C4-2B (cell line): ENCODE measurements at regions not wholly inside any gene's neighbourhood (a gene's known extent, or its start where the extent isn't known, plus 50 kb on each side); places are given as distances from the start of the nearest gene placed in this dataset.
"Not testable (repeated sequence)": the region's sequence is repeated elsewhere in the genome, so short reads cannot be mapped to it uniquely, and the experiment has no call there.

Experiments used
- H3K27ac ChIP-seq: fragments of 450-650 bp; 2 replicates; pipeline ENCODE4 v1.5.1; 2017
- ZFX ChIP-seq: fragments of 450-650 bp; IDR thresholded peaks from 2 replicates; pipeline ENCODE4 v1.6.1; 2017
- TF ChIP-seq, protein P1 (sequence below): fragments of 450-650 bp; conservative IDR thresholded peaks from 2 replicates; pipeline ENCODE4 v1.5.1; 2017; ENCODE audit warnings: mild to moderate bottlenecking

DNA sequence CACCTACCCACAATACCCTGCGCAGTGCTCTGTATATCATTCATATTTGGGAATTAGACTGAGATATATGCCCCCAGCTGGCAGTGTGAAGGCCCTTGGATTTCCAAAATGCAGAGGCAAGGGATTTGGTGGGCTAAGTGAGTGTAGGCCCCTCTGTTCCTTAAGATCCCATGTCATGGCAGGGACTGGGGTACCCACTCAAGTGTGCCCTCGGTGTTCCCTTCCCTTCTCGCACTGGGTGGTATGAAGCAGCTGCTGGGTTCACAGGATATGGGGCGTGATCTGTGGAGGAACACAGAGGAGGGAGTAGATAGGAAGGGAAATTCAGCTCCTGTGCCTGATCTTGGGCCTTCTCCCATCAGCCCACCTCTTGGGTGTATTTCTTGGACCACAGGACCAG, 63.1 kb upstream of the VASH1 start:
- TF ChIP-seq, protein P1, sequence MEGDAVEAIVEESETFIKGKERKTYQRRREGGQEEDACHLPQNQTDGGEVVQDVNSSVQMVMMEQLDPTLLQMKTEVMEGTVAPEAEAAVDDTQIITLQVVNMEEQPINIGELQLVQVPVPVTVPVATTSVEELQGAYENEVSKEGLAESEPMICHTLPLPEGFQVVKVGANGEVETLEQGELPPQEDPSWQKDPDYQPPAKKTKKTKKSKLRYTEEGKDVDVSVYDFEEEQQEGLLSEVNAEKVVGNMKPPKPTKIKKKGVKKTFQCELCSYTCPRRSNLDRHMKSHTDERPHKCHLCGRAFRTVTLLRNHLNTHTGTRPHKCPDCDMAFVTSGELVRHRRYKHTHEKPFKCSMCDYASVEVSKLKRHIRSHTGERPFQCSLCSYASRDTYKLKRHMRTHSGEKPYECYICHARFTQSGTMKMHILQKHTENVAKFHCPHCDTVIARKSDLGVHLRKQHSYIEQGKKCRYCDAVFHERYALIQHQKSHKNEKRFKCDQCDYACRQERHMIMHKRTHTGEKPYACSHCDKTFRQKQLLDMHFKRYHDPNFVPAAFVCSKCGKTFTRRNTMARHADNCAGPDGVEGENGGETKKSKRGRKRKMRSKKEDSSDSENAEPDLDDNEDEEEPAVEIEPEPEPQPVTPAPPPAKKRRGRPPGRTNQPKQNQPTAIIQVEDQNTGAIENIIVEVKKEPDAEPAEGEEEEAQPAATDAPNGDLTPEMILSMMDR, result no peak
- TF ChIP-seq ZFX, result no peak
- H3K27ac ChIP-seq, result no peak overlapping the region

DNA sequence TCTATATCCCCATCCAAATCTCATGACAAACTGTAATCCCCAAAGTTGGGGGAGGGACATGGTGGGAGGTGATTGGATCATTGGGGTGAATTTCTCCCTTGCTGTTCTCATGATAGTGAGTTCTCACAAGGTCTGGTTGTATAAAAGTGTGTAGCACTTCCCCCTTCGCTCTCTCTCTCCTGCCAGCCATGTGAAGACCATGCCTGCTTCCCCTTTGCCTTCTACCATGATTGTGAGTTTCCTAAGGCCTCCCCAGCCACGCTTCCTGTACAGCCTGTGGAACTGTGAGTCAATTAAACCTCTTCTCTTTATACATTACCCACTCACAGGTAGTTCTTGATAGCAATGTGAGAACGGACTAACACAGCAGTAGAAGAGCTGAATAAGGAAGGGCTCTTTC, 62.6 kb upstream of the VASH1 start:
- TF ChIP-seq ZFX, result no peak
- TF ChIP-seq, protein P1, result no peak
- no peak overlapping the region for H3K27ac ChIP-seq

DNA sequence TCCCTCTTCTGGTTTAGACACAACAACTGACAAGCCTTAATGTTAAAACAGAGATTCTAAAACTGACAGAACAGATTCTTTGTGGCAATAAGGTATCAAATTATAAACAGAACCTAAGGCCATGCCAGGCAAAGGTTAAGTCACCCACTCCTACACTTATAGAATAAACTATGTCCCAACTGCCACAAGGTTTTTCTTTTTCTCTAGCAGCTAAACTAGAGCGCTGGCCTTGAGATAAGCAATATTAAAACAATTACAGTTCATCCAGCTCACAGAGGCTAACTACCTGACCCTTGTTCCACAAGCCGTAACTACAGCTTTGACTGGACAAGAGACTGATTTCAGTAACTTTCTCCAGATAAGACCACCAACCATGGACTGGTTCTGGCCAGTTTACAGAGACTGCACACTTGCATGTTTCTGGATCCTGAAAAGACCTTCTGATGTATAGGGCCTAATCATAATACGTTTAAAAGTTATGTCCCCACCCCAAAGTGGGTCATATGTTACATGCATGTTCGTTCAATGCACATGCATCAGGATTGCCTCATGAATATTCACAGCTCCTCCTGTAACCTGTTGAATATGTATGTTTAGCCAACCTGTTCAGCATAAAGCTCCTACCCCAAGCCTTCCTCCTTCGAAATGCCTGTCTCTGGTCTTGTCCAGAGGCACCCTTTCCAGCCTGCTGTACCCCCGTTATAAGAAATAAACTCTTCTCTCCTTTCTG, 61.9 kb upstream of the VASH1 start:
- H3K27ac ChIP-seq, result no peak overlapping the region
- no peak for TF ChIP-seq ZFX
- TF ChIP-seq, protein P1, result no peak

DNA sequence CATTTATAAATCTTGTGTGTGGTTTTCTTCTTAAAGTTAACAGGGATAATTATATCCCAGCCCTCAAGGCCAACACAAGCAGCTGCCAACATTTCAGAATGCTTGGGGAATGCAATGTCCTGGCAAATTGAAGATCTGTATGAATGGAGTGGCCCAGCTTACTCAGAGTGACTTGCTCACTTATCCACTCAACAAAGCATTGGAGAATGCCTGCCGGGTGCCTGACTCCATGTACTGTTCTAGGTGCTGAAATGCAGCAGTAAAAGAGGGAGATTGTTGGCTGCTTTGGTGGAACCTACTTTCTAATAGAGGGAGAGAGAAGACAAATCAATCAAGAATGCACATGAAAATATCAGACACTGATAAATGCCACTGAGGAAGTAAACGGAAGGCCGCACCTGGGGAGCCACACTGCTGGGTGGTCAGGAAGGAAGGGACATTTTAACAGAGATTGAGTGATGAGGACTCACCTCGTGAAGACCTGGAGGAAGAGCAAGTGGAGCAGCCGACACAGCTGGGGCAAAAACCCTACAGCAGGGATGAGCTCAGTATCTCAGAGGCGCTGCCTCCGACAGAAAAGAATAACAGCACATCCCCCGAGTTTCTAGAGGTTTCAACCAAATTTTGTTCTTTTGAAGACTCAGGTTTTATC, 61.2 kb upstream of the VASH1 start:
- H3K27ac ChIP-seq, result no peak overlapping the region
- TF ChIP-seq, protein P1, result no peak
- no peak for TF ChIP-seq ZFX

DNA sequence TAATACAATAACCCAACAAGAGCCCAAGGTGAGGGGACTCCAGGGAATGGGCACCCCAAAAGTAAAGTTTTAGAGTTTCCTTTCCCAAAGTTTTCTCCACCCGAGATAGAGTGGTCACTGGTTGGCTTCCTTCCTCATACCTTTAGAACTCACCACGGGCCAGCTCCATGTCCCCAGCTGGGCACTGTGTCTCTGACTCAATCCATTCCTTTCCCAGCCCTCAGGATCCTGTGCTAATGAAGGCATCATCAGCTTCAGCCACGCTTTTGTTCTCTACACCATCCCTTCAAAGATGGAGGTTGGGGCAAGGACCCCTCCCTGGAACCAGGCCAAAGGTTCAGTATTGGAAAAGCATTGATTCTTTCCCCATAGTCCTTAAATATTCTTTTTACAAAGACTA, 59.8 kb upstream of the VASH1 start:
- TF ChIP-seq, protein P1, result no peak
- TF ChIP-seq ZFX, result no peak

DNA sequence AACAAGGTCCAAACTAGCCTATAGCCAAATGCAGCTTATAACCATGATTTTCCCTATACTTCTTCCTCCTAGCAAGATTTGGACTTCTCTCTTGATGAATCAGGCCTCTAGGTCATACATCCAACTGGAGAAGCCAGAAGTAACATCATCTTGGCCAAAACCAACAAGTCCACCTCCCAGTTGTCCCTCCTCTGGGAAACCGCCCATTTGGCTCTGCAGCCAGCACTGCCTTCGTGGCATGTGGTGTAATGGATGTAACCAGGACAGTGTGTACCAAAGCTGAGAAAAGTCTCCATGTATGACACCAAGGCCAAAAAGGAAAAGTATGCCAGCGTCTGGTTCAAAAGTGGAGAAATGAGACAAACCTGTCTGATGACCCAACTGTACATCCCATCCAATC, 59.3 kb upstream of the VASH1 start:
- TF ChIP-seq ZFX, result no peak
- TF ChIP-seq, protein P1, result no peak
- no peak overlapping the region; the same call in 1 of the 2 replicates for H3K27ac ChIP-seq

More for the DNA sequence above, 59.8 kb upstream of the VASH1 start:
- peak overlapping the region; percentile 23; the same call in 1 of the 2 replicates for H3K27ac ChIP-seq

DNA sequence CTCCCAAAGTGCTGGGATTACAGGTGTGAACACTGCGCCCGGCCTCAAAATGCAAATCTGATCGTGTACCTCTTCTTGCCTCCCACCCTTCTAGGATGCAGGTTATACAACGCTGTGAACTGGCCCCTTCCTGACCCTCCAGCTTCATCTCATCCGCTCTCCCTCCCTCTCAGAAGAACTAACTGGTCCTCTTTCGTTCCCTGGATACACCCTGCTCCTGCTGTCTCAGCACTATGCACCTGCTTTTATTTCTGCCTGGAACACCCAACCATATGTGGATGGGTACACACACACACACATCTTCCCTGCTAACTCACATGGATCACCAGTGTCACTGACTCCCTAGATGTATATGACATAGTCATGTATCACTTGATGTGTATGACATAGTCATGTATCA, 56.1 kb upstream of the VASH1 start:
- no peak overlapping the region for H3K27ac ChIP-seq
- TF ChIP-seq, protein P1, result no peak
- TF ChIP-seq ZFX, result no peak

DNA sequence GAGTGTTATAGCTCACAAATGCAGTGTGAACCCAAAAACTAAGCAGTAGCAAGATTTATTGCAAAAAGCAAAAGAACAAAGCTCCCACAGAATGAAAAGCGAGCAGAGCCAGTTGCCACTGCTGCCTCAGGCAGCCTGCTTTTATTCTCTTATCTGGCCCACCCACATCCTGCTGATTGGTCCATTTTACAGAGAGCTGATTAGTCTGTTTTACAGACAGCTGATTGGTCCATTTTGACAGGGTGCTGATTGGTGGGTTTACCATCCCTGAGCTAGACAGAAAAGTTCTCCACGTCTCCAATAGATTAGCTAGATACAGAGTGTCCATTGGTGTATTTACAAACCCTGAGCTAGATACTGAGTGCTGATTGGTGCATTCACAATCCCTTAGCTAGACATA, 55.1 kb upstream of the VASH1 start:
- H3K27ac ChIP-seq, result not testable (repeated sequence)
